Tibial nerve (tissue), 4 donors: ENCODE measurements at regions not wholly inside any gene's neighbourhood (a gene's known extent, or its start where the extent isn't known, plus 50 kb on each side); places are given as distances from the start of the nearest gene placed in this dataset.

Experiments
- DNase-seq, 2 donors: peaks; one replicate each; pipeline ENCODE4 v3.0.0-alpha.2; 2019; ENCODE audit warnings: low spot score in 2 of 2
- H3K27ac ChIP-seq, 4 donors: fragments of 200-600 bp; sonication (generic) in 3 of 4; one replicate each; pipeline ENCODE4 v1.5.1; 2017 to 2019; ENCODE audit warnings: mild to moderate bottlenecking in 1 of 4
- H3K27me3 ChIP-seq, 2 donors: fragments of 200-600 bp; sonication (generic) in 1 of 2; one replicate each; pipeline versions ENCODE4 v1.5.1 to v1.6.0; 2017 to 2019
- H3K36me3 ChIP-seq, 3 donors: fragments of 200-600 bp; sonication (generic); one replicate each; pipeline ENCODE4 v1.5.1; 2018 to 2019
- H3K4me1 ChIP-seq, 4 donors: fragments of 200-600 bp; sonication (generic) in 3 of 4; one replicate each; pipeline ENCODE4 v1.5.1; 2017 to 2019
- H3K4me3 ChIP-seq, 4 donors: fragments of 200-600 bp; sonication (generic) in 3 of 4; one replicate each; pipeline ENCODE4 v1.5.1; 2017 to 2019; ENCODE audit warnings: mild to moderate bottlenecking in 1 of 4, moderate library complexity in 1 of 4
- H3K9me3 ChIP-seq, 4 donors: fragments of 200-600 bp; sonication (generic) in 3 of 4; one replicate each; pipeline ENCODE4 v1.5.1; 2017 to 2019
- EP300 ChIP-seq, 2 donors: sonication (generic); formaldehyde crosslinking; IDR thresholded peaks; one replicate each; pipeline ENCODE4 v1.6.1; 2017; ENCODE audit warnings: antibody characterized with exemption in 2 of 2, mild to moderate bottlenecking in 1 of 2
- POLR2A ChIP-seq, 2 donors: fragments of 450-650 bp; IDR thresholded peaks; one replicate each; pipeline ENCODE4 v1.6.1; 2017; ENCODE audit warnings: antibody characterized with exemption in 2 of 2, mild to moderate bottlenecking in 2 of 2, moderate library complexity in 2 of 2
- WGBS, 2 donors: methylation state at CpG; one replicate each; pipeline ENCODE4 v1.1.5; 2018; 5-methylcytosine and 5-hydroxymethylcytosine counted together
- TF ChIP-seq, protein P1 (sequence below), 5 experiments: fragments of 200-600 bp in 3 of 5; fragments of 450-650 bp in 2 of 5; sonication (generic) in 3 of 5; IDR thresholded peaks; one replicate each; pipeline ENCODE4 v1.5.1; 2016 to 2019; ENCODE audit warnings: antibody characterized with exemption in 5 of 5, mild to moderate bottlenecking in 3 of 5, moderate library complexity in 2 of 5

DNA sequence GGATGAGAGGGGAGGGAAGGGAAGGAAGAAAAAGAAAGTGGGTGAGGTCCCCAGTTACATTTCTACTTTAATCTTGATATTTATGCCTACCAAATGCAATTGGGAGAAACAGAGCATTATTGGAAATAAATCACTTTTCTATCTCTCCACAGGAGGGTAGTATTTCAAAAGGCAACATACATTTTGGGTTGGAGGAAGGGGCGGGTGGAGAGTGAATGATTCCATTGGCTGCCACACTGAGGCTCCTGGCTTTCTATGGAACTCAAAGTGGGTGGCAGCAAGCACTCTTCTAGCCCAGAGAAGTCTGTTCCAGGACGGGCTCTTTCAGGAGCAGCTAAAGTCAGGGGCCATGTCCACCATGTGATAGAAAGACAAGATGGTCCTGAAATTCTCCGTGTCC lies 441.3 kb downstream of the DAD1 start:
- Histone ChIP-seq H3K9me3 (no peaks in the 10 kb centered on the region), H3K27ac (no peak overlapping the region), H3K27me3 (no peaks in the 10 kb centered on the region), H3K4me3 (no peak overlapping the region), H3K4me1 (no peaks in the 10 kb centered on the region), H3K36me3 (no peaks in the 10 kb centered on the region)
- no peak for DNase-seq
- TF ChIP-seq POLR2A (IDR thresholded peaks at IDR 0.05) = no peak
- TF ChIP-seq EP300 (IDR thresholded peaks at IDR 0.05) = no peak
- TF ChIP-seq, protein P1, sequence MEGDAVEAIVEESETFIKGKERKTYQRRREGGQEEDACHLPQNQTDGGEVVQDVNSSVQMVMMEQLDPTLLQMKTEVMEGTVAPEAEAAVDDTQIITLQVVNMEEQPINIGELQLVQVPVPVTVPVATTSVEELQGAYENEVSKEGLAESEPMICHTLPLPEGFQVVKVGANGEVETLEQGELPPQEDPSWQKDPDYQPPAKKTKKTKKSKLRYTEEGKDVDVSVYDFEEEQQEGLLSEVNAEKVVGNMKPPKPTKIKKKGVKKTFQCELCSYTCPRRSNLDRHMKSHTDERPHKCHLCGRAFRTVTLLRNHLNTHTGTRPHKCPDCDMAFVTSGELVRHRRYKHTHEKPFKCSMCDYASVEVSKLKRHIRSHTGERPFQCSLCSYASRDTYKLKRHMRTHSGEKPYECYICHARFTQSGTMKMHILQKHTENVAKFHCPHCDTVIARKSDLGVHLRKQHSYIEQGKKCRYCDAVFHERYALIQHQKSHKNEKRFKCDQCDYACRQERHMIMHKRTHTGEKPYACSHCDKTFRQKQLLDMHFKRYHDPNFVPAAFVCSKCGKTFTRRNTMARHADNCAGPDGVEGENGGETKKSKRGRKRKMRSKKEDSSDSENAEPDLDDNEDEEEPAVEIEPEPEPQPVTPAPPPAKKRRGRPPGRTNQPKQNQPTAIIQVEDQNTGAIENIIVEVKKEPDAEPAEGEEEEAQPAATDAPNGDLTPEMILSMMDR (IDR thresholded peaks at IDR 0.05) = no peak
- 75 to 84% methylated on average over 3 of the region's 3 CpGs for WGBS, 2 donors

- 80 to 90% methylated on average over 2 of the region's 2 CpGs for WGBS, 2 donors
- H3K27me3 ChIP-seq = no peaks in the 10 kb centered on the region
Measured at GRCh38 chr14:22143363-22143762, 445.7 kb downstream of the DAD1 start.

GRCh38 chr14:22140633-22141032 lies 448.4 kb downstream of the DAD1 start:
- DNase-seq = no peak
- Histone ChIP-seq H3K4me1 (no peaks in the 10 kb centered on the region), H3K27me3 (no peaks in the 10 kb centered on the region), H3K36me3 (no peaks in the 10 kb centered on the region), H3K9me3 (peaks cover 0 to 2% (median 0%) of the 10 kb centered on the region in 4 donors), H3K4me3 (no peak overlapping the region), H3K27ac (no peak overlapping the region)
- 38 to 41% methylated on average over 4 of the region's 4 CpGs for WGBS, 2 donors
- TF ChIP-seq, protein P1 (IDR thresholded peaks at IDR 0.05) = no peak
- TF ChIP-seq POLR2A (IDR thresholded peaks at IDR 0.05) (no peak), EP300 (IDR thresholded peaks at IDR 0.05) (no peak)

More at GRCh38 chr14:22143363-22143762, 445.7 kb downstream of the DAD1 start:
- Histone ChIP-seq H3K36me3 (no peaks in the 10 kb centered on the region), H3K9me3 (no peaks in the 10 kb centered on the region), H3K27ac (no peak overlapping the region), H3K4me3 (no peak overlapping the region), H3K4me1 (no peaks in the 10 kb centered on the region)
- TF ChIP-seq EP300 (IDR thresholded peaks at IDR 0.05) (no peak), POLR2A (IDR thresholded peaks at IDR 0.05) (no peak)
- TF ChIP-seq, protein P1 (IDR thresholded peaks at IDR 0.05) = no peak
- no peak for DNase-seq

DNA sequence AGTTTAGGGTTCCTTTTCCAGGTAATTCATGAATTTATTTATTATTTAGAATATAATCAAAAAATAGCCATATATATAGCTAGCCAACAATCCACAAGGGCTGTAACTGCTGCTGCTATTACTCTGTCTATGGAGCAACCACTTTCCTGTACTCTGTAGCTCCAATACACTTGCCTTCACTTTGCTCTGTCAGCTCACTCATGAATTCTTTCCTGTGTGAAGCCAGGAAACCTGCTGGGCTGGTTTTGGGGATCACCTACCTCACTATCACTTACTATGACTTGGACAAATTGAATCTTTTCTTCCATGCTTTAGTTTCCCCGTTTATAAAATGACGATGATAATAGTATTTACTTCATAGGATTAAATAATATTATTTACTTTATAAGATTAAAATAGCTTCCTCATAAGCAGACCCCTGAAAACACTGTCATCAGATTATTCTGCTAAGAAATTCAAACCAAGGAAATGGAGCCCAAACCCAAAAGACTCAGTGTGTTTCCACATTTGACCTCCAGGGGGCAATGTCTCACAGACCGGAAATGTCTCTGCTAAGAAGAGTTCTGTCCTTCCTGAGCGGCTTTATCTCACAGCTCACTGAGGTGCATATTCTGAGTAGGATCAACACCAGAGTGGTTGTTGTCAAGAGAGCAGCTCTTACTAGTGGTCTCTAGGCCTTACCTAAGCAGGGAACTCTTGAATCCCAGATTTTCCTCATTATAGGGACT lies 457.1 kb downstream of the DAD1 start:
- no peak for DNase-seq
- WGBS, 2 donors = 75% methylated on average over 4 of the region's 4 CpGs
- no peaks in the 10 kb centered on the region for H3K4me1 ChIP-seq
- no peak overlapping the region for H3K27ac ChIP-seq
- TF ChIP-seq, protein P1 (IDR thresholded peaks at IDR 0.05) = peak in 1 of 5 experiments; percentile 7
- no peak for TF ChIP-seq EP300 (IDR thresholded peaks at IDR 0.05)
- no peaks in the 10 kb centered on the region for H3K36me3 ChIP-seq
- H3K27me3 ChIP-seq = no peaks in the 10 kb centered on the region
- H3K9me3 ChIP-seq = peaks cover 0 to 5% (median 0%) of the 10 kb centered on the region in 4 donors
- H3K4me3 ChIP-seq = no peak overlapping the region

DNA sequence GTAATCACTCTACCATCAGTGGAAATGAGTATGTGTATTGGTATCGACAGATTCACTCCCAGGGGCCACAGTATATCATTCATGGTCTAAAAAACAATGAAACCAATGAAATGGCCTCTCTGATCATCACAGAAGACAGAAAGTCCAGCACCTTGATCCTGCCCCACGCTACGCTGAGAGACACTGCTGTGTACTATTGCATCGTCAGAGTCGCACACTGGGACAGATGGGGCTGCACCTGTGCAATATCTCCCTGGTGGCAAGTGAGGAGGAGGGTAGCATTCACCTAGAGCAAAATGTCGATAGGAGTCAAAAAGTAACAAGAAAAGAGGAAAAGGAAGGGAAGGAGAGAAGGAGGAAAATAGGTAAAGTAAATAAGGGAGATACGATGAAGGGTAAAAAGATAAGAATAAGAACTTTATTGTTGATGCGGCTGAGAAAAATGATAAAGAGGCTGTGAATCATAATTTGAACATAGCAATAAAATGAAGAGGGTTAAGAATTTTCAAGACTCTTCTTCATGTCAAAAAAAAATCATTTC lies 450.5 kb upstream of the OR4E1 start:
- DNase-seq = no peak
- Histone ChIP-seq H3K27ac (no peak overlapping the region), H3K27me3 (no peaks in the 10 kb centered on the region), H3K4me1 (no peaks in the 10 kb centered on the region), H3K4me3 (no peak overlapping the region), H3K9me3 (peaks cover 0 to 2% (median 0%) of the 10 kb centered on the region in 4 donors), H3K36me3 (no peaks in the 10 kb centered on the region)
- TF ChIP-seq, protein P1 (IDR thresholded peaks at IDR 0.05) = no peak
- TF ChIP-seq POLR2A (IDR thresholded peaks at IDR 0.05) (no peak), EP300 (IDR thresholded peaks at IDR 0.05) (no peak)
- WGBS, 2 donors = 88 to 93% methylated on average over 8 of the region's 8 CpGs
